HG03439 (cell line): ENCODE measurements at regions not wholly inside any gene's neighbourhood (a gene's known extent, or its start where the extent isn't known, plus 50 kb on each side); places are given as distances from the start of the nearest gene placed in this dataset.
"Not testable (repeated sequence)": the region's sequence is repeated elsewhere in the genome, so short reads cannot be mapped to it uniquely, and the experiment has no call there.

Experiments used
- ATAC-seq: cut with Tn5 transposase; IDR thresholded peaks from one replicate; pipeline ENCODE4 v1.9.1; 2021; ENCODE audit warnings: mild to moderate bottlenecking, moderate library complexity; ENCODE audit not compliant: unreplicated experiment

DNA sequence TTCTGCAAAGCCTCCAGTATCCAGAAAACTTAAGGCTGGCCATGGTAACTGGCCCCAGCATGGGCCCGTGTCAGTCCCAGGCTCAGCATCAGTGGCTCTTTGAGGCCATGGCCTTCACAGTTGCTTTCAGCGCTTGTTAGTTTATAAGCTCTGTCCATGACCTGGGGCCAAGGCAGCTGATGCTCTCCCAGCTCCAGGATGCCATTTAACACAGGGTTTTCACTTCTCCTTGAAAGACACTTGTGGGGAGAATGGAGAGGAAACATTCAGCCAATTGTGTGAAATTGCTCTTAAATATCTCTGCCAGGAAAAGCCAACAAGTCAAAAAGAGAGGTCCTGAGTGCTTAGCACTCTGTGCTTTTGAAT is 321.3 kb downstream of the FOXO1 start:
- no peak for ATAC-seq

DNA sequence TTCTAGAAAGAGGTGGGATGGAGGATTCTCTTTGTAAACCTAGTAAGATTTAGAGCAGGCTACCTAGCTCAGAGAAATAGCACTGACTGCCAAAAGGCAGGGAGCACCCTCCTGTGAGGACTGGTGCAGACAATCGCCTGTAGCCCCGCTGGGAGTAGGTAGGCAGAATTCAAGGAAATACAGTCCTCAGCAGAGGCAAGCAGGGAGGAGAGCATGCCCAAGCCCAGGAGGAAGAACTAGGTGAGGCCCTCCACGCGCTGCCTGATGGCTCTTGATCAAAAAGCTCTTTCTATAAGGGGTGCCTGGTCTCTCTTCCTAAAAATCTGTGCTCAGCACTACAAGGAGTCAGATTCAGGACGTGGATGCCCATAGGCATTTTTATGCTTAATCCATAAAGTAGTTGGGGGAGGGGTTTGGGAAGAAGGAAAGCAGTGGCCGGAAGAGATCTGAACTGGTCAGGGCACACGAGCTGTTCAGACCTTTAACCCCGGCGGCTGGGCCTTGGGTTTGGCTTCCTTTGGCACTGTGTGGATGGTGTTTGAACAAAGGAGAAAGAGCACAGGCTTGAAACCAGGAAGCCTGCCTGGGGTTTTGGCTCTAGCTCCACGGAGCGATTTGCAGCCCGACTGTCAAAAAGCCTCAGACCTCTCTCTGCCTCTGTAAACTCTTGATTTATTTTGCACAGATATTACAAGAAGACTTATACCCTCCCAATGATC is 320.6 kb downstream of the FOXO1 start:
- no peak for ATAC-seq

DNA sequence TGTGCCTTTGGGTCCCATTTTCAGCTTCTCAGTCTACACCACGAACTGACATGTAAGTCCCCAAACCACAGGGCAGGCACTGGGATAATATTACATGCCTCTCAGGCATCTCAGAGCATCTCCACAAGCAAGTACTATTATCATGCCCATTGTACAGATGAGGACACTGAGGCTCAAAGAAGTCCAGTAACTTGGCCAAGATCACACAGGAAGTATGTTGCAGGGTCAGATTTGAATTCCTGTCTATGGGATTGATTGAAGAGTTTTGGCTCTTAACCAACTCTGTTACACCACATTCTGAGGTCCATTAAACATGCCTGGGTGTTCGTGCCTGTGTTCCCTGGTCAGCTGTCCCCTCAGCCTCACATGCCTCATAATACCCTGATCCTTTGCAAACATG is 319.8 kb downstream of the FOXO1 start:
- no peak for ATAC-seq

DNA sequence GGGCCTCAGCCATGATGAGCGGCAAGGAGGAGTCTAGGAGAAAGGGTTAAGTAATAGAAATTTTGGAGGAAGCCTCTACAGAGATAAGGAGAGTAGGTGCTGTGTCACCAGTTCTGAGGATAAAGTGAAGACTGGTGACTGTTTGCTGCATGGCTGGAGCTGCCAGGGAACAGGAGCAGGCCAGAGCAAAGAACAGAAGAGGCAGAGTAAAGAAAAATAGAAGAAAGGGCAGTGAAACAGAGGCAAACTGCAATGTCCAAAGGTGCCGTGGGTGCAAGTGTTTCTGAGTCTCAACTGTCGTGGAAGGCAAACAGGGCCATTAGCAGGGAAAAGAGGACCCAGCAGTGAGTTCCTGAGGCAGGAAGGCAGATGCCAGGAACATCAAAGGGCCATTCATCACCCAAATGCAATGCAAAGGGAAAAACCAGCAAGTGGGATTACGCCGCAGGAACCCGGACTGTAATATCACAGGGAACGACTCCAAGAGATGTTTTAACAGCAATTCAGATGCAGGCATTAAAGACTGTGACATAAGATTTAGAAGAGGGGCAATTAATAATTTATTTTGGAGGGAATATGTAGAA is 318.3 kb downstream of the FOXO1 start:
- no peak for ATAC-seq

DNA sequence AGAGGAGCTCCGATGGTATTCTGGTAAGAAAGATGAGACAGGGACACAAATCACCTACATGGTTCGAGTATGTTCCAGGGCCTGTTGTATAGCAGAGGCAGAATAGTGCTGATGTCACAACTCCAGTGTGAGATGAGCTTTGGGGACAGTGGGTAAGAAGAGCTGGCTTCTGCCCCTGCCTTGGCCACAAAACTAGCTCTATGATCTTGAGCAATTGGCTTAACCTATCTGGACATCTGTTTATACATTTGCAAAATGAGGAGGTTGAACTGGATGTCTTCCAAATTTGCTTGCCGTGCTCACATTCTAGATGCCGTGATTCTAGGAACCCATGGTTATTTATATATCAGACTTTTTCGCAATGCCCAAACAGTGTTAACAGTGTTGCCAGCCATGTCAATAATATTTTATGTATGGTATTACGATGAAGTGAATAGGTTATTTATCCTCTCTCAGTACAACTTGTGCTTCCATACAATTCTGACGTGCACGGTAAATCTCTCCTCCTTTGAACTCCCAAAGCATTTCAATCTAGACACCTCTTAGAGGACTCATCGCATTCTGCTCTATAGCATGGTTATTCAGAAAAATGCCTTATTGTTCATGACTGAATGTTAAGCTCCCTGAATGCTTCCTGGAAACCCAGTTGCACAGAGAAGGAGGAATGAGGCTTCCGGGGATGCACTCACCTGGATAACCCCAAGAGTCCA is 316.0 kb downstream of the FOXO1 start:
- no peak for ATAC-seq

DNA sequence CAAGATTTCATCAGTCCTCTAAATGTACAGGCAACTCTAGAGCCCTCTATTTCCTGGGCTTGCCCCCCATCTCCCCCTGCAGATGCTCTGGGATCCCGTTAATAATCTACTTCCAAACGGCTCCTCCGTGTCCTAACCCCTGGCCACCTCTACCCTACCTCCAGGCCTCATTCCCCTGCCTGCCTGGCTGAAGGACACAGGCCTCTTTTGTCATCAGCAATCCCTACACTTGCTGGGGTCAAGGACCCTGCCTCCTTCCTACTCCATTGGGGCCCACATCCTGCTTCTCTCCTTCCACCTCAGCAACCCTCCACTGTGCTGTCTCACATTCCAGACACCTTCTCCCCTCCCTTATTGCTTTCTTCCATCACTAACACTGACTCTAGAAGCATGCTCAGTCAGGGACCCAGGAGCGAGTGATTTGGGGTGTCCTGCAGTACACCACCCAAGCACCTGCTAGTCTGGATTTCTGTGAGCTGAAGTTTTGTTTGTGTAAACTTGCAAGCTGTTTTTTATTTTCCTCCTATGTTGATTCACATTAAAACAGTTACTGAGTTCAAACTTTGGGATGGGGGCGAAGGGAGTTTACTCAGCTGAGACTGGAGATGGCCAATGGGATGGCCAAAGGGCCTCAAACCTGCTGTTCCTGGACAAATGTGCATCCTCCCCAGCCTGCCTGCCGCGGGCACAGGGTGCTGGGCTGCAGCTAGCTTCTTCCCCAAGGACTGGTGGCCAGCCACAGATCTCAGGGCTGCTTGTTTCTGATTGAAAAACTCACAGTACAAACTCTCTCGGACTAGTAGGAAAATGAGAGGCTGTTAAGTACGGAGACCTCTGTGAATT is 314.7 kb downstream of the FOXO1 start:
- no peak for ATAC-seq

DNA sequence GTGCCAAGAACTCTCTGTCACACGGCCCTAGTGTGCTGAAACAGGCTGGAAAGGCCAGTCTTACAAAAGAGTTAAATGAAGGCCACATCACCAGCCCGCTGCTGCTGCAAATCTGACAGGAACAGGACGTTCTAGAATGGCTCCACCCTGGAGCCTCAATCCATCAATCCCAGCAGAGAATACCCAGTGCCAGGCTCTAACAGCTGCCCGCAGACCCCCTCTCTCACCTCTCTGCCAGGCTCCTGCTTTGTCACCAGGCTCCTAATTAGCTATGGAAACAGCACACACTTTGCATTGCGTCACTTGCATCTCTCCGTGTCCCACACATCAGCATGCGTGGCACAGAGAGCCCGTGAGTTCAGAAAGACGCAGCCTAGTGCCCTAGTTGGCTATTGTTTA is 314.1 kb downstream of the FOXO1 start:
- ATAC-seq: no peak

DNA sequence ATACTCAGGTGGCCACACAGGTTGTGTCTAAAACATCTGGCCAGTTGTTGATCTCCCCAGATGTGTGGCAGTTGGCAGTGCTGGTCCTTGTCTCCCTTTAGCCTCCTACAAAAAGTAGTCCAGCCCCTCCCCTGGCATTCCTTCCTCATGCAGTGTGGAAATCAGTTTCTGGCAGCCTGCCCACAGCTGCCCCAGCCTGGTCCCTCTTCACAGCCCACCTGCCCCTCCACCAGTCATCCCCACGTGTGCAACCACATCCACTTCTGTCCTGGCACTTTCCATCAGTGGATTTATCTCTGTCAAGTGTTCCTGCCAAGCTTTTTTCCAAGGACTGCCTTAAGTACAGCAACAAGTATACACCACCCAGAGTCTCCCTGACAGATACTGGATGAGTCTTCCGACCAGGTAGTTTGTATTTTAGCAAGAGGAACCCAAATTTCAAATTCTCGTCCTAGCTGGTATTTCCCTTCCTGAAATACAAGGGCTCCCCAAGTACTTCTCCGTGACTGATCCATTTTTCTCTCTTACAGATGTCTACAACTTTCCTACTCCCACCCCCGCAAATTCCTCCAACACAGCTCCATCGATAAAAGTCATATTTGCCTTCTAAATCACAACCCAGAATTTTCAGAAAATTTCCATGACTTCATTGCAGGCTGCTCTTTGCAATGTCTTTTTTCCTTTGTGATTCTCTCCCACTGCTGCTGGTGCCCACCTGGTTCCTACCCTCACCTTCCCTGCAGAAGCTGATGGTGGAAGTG is 313.5 kb downstream of the FOXO1 start:
- no peak for ATAC-seq

DNA sequence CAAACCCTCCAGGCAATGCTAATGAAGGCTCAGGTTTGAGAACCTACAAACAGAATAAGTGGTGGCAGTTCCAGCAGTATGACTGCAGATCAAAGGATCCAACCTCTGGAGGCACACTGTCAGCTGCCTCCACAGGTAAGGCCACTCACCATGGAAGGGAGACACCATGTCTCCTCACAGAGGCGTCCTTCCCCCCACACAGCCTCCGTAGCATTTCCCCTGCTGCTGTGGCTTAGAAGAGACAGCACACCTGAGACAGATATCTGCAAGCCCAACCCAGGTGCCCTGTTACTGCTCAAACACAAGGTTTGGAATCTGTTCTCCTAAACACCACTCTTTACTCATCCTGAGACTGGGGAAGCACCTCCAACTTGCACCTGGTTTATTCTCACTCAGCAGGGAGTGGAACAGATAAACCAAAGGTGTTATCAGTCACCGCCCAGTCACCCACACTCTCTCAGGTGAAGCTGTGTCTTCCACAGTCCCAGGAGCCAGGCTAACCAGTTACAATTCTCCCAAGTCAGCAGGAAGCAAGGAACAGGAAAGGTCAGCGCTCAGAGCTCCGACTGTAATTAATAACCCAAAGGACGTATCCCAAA is 311.2 kb downstream of the FOXO1 start:
- no peak for ATAC-seq

DNA sequence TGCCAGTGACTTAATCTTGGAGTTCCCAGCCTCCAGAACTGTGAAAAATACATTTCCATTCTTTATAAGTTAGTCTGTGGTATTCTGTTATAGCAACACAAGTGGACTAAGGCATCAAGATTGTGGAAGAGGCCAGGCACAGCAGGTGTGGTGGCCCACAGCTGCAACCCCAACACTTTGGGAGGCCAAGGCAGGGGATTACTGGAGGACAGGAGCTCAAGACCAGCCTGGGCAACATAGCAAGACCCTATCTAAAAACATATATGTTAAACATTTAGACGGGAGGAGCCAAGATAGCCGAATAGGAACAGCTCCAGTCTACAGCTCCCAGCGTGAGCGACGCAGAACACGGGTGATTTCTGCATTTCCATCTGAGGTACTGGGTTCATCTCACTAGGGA is 310.4 kb downstream of the FOXO1 start:
- ATAC-seq: no peak

DNA sequence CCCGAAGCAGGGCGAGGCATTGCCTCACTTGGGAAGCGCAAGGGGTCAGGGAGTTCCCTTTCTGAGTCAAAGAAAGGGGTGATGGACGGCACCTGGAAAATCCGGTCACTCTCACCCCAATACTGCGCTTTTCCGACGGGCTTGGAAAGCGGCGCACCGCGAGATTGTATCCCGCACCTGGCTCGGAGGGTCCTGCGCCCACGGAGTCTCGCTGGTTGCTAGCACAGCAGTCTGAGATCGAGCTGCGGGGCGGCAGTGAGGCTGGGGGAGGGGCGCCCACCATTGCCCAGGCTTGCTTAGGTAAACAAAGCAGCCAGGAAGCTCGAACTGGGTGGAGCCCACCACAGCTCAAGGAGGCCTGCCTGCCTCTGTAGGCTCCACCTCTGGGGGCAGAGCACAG is 310.0 kb downstream of the FOXO1 start:
- ATAC-seq: not testable (repeated sequence)

DNA sequence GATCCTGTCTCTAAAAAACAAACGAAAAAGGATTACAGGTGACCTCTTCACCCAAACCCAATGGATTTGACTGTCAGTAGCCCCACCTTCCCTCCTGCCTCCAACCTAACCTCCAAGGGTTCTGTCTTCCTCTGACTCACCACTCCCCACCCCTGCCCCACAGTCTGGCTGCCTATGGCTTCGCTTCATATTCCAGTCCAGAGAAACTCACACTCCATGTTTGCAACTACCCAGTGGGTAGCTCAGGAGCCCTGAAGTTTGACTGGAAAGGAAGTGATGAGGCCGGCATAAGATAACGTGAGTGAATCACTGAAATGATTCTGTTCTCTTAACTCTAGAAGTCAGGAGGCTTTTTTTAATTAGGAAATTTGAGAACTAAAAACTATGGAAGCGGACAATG is 303.9 kb downstream of the FOXO1 start:
- no peak for ATAC-seq

DNA sequence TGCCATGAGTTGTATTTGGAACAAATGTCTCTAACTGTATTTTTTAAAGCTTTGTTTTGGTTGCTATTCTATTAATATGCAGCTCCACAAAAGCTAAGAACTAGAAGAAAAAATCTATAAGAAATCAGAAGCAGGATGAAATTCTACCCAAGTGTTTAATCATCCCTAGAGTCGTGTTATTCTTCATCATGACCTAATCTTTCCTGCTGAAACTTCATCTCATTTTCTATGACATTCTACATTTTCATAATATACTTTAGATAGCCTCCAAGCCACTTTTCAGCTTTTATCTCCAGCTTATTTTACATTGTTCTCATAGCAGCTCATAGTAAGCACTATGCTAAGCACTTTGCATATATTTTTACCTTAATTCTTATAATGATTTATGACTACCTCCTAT is 302.8 kb downstream of the FOXO1 start:
- ATAC-seq: no peak

DNA sequence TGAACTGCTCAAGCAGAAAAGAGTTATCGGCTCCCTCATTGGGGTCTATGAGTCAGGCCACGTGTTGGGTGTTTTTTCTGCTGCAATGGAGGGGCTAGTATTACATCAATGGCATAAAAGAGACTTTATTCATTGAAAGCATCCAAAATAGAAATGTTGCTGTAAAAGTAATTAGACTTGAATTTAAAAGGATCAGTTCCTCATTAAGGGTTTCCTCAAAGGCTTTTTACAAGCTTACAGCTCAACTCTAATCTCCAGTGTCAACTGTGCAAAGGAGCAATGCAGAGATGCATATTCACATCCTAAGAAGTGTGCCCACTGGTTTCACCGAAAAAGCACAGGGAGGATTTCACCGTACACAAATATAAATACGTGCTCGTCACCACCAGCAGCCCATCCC is 300.3 kb downstream of the FOXO1 start:
- ATAC-seq: no peak

DNA sequence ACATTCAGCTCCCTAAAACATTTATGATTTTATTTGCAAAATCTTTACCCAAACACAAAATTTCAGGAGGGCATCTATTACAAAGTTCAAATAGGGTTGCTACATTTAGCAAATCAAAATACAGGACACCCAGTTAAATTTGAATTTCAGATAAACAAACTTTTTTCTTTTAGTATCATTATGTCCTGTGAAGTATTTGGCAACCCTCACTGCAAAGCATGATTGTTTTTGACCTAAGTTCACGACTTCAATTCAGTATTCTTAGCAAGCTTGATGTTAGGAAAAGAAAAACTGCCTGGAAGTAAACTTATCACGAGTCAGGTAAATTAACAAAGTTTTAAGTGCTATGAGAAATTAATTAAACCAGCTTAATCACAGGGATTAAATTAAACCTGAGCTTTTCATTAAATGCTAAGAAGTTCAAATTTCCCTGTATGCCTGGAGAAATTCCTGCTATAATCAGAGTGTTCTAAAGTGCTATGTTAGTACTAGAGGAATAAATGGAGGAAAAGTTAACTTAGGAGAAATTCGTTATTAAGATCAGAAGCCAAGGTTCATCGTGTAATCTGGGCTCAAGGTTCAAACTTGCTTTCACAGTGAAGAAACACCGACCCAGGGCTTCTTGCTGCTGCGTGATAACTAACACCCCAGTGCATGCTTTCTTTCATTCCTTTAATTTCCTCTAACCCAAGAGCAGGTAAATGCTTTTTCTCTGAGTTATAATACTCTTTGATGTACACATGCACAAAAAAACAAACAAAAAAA is 298.1 kb downstream of the FOXO1 start:
- ATAC-seq: no peak

DNA sequence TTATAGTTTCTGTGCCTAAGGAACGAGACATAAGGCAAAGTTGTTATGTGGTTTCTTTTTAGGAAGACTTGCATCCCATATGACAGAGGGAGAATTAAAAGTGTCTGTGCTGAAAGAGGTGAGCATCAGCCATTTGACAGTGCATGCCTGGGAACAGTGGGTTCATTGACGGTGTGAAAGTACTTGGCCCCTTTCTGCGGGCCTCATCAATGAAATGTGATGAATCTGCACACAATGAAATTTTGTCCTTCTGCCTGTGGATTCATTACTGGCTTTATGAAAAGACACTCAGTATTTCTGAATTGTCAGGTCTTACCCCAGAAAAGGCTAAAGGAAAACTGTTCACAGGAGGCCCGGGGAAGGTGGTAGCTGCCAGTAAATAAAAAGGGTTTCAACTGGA is 295.8 kb downstream of the FOXO1 start:
- no peak for ATAC-seq

DNA sequence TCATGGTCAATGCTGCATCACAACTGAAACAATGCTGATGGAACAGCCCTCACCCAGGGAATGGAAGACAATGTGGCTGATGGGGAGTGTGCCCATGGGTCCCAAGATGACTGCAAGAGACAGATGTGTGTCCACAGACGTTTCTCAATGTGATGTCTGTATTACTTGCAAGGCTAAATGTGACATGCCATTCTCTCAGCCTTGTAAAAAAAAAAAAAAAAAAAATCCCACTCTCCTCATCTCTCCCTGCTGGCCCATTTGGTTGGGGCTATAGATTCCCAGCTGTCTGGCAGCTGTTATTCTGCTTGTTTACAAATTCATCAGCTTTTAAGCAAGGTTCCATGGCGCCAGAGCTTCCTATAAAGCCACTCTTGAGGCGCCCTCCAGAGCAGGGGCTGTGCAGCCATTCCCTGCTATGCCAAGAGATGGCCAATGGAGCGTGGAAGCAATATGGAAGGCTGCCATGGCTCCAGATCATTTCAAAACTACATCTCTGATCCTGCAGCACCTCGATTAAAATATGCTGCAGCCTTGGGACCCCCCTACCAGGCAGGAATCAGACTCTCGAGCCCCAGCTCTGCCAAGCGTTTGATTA is 294.8 kb downstream of the FOXO1 start:
- no peak for ATAC-seq

DNA sequence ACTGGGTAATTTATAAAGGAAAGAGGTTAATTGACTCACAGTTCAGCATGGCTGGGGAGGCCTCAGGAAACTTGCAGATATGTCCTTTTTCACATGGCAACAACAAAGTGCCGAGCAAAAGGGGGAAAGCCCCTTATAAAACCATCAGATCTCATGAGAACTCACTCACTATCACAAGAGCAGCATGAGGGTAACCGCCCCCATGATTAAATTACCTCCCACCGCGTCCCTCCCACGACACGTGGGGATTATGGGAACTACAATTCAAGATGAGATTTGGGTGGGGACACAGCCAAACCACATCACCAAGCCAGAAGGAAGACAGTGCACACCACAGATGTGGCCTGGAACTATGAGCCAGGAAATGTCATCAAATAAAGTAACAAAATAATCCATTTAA is 292.8 kb downstream of the FOXO1 start:
- not testable (repeated sequence) for ATAC-seq

DNA sequence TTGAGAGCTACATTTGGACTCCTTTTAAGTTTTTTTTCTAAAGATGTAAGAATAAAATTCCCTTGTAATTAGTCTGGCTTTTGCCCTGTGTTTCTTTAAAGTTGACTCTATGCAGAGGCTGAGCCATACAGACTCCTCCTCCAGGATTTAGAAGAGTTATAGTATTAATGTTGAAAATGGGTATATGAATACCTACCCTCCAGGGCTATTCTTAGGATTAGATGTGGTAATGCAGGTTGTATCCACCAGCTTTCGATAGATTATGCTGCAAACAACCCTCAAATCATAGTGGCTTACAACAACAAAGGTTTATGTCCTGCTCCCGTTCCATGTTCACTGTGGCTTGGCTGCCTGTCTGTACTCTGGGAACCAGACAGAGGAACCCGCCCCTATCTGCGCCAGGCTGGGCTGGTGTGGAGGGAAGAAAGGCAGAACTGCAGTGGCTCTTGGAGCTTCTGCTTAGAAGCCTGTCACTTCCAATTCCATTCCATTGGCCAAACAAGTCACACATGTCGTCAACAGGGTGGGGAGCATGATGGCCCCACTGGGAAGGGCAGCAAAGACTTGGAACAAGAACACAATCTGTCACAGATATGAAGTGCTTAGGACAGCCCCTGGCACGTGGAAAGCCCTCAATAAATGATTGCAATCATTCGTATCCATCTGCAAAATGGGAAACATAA is 290.8 kb downstream of the FOXO1 start:
- ATAC-seq: no peak
